ENCODE measurements at regions not wholly inside any gene's neighbourhood (a gene's known extent, or its start where the extent isn't known, plus 50 kb on each side); places are given as distances from the start of the nearest gene placed in this dataset.

DNA sequence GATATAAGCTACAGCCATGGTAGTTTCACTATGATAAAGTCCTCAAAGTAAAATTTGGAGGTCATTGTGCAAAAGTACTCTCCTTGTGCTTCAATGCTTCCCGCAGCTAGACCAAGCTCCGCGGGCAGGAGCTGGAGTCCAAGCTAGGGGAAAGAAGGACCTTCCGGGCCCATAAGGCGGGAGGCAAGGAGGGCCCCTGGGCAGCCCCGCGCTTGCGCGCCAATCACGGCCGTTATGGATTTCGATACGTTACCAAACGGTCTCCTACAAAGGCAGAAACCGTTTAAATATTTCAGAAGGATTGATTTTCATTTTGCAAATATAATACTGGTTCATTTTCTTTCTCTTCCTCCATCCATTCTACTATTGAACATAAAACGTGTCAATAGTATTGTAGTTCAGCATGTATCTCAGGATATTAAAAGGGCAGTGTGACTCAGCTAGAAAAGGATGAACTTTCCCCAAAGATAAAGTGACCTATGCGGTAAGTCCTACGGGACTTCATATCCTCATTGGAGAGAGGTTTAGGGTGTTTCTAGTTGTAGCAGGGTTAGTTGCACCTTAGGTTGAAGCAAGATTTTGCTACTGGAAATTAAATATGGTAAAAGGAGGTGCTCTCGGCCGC lies 128.0 kb downstream of the KIF20B start:
- H3K27ac Mint-ChIP-seq, result no peak overlapping the region
- CTCF ChIA-PET, result interaction anchor here (1.5 kb wide), 1 partner anchor 16 kb away, joined by 3 read pairs; no protein-coding TSS in a partner anchor
- H3K4me3 Mint-ChIP-seq, result no peak overlapping the region
- H3K9me3 Mint-ChIP-seq, result peaks cover 3% of the 10 kb centered on the region
- peaks cover 7% of the 10 kb centered on the region for H3K27me3 Mint-ChIP-seq
- DNase-seq, result no peak
- no peaks in the 10 kb centered on the region for H3K4me1 Mint-ChIP-seq
- H3K36me3 Mint-ChIP-seq (ENCODE audit: low read depth), result no peaks in the 10 kb centered on the region
- POLR2A ChIA-PET, result no interaction called here

DNA sequence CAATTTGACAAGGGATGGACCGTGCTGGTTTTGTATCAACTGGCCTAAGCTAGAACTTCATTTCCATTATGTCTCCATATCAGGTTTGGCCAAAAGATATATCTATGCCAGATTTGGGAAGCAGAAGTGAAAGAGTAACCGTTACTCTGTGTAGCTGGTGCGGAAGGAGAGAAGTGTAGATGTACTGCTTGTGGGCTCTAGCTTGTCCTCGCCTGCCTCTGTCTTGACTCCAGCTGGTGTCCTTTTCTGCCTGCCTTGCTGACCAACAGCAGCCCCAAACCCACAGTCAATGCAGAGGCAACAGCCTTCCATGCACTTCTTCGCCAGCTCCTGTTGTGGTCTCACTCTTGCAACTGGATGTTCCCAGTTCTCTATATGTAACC lies 128.5 kb downstream of the KIF20B start:
- Mint-ChIP-seq H3K4me1 (no peaks in the 10 kb centered on the region), H3K27ac (no peak overlapping the region), H3K27me3 (peaks cover 7% of the 10 kb centered on the region), H3K4me3 (no peak overlapping the region), H3K36me3 (ENCODE audit: low read depth) (no peaks in the 10 kb centered on the region), H3K9me3 (peaks cover 3% of the 10 kb centered on the region)
- DNase-seq, result no peak
- ChIA-PET POLR2A (no interaction called here), CTCF (interaction anchor here (1.5 kb wide), 1 partner anchor 15 kb away, joined by 3 read pairs; no protein-coding TSS in a partner anchor)

GRCh38 chr10:89830624-89831023 lies 129.2 kb downstream of the KIF20B start:
- Mint-ChIP-seq H3K27ac (no peak overlapping the region), H3K4me1 (no peaks in the 10 kb centered on the region), H3K4me3 (no peak overlapping the region), H3K9me3 (peaks cover 3% of the 10 kb centered on the region), H3K36me3 (ENCODE audit: low read depth) (no peaks in the 10 kb centered on the region), H3K27me3 (peaks cover 7% of the 10 kb centered on the region)
- ChIA-PET CTCF (interaction anchor here (1.5 kb wide), 1 partner anchor 14 kb away, joined by 3 read pairs; no protein-coding TSS in a partner anchor), POLR2A (no interaction called here)
- no peak for DNase-seq

- DNase-seq, result no peak
- Mint-ChIP-seq H3K27ac (peak overlapping the region; percentile 84), H3K9me3 (peaks cover 3% of the 10 kb centered on the region), H3K4me1 (peaks cover 14% of the 10 kb centered on the region), H3K36me3 (ENCODE audit: low read depth) (no peaks in the 10 kb centered on the region), H3K4me3 (peak overlapping the region; percentile 74), H3K27me3 (peaks cover 10% of the 10 kb centered on the region)
- CTCF ChIA-PET, result no interaction called here
- POLR2A ChIA-PET, result no interaction called here
Measured at GRCh38 chr10:89836840-89837164, 135.4 kb downstream of the KIF20B start.

- peaks cover 14% of the 10 kb centered on the region for H3K4me1 Mint-ChIP-seq
- DNase-seq, result peak; percentile 24
- H3K27me3 Mint-ChIP-seq, result peaks cover 10% of the 10 kb centered on the region
- no peaks in the 10 kb centered on the region for H3K36me3 Mint-ChIP-seq (ENCODE audit: low read depth)
- CTCF ChIA-PET, result no interaction called here
- H3K9me3 Mint-ChIP-seq, result peaks cover 3% of the 10 kb centered on the region
- peak overlapping the region; percentile 74 for H3K4me3 Mint-ChIP-seq
- H3K27ac Mint-ChIP-seq, result peak overlapping the region; percentile 84
- POLR2A ChIA-PET, result no interaction called here
Measured at GRCh38 chr10:89837165-89838043, 136.0 kb downstream of the KIF20B start.

DNA sequence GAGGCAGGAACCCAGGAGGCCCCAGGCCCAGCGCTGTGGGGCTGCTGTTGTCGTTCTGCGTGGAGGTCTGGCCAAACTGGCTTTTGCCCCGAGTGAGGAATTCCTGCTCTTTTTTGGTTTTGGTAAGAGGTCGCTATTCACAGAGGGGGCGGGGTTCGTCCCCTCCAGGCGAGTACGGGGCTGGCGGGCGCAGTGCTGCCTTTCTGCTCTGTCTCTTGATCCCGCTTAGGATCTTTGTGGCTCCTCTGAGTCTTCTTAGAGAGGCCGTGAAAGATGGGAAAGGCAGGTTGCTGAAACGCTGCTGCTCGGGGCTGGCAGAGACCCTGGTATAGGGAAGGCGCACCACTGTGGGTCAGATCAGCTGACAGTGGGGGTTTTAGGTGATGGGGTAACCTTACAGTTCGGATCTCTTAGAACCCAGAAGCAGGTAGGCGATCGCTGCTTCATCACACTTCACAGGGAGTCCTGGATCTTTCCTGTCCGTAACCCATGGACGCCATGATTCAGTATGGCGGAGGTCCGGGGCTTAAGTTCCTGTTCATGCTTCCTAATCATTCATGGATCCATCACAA lies 136.7 kb downstream of the KIF20B start:
- ChIA-PET CTCF (no interaction called here), POLR2A (no interaction called here)
- H3K27ac Mint-ChIP-seq, result peak overlapping the region; percentile 60
- peaks cover 10% of the 10 kb centered on the region for H3K27me3 Mint-ChIP-seq
- peak overlapping the region; percentile 74 for H3K4me3 Mint-ChIP-seq
- H3K4me1 Mint-ChIP-seq, result peaks cover 14% of the 10 kb centered on the region
- no peaks in the 10 kb centered on the region for H3K36me3 Mint-ChIP-seq (ENCODE audit: low read depth)
- peaks cover 3% of the 10 kb centered on the region for H3K9me3 Mint-ChIP-seq
- no peak for DNase-seq

GRCh38 chr10:89845541-89846280 lies 144.3 kb downstream of the KIF20B start:
- no peak overlapping the region for H3K4me3 Mint-ChIP-seq
- ChIA-PET POLR2A (no interaction called here), CTCF (interaction anchor here (0.6 to 1.0 kb wide), 3 partner anchors 13 to 131 kb away, joined by 3 read pairs; no protein-coding TSS in a partner anchor)
- H3K9me3 Mint-ChIP-seq, result no peaks in the 10 kb centered on the region
- H3K27me3 Mint-ChIP-seq, result peaks cover 5% of the 10 kb centered on the region
- no peak overlapping the region for H3K27ac Mint-ChIP-seq
- H3K36me3 Mint-ChIP-seq (ENCODE audit: low read depth), result no peaks in the 10 kb centered on the region
- peaks cover 2% of the 10 kb centered on the region for H3K4me1 Mint-ChIP-seq
- DNase-seq, result no peak

- DNase-seq, result no peak
- Mint-ChIP-seq H3K4me1 (peaks cover 2% of the 10 kb centered on the region), H3K9me3 (no peaks in the 10 kb centered on the region), H3K27me3 (peaks cover 5% of the 10 kb centered on the region), H3K4me3 (no peak overlapping the region), H3K36me3 (ENCODE audit: low read depth) (no peaks in the 10 kb centered on the region), H3K27ac (no peak overlapping the region)
- POLR2A ChIA-PET, result no interaction called here
- CTCF ChIA-PET, result interaction anchor here (0.6 kb wide), 1 partner anchor 64 kb away, joined by 4 read pairs; no protein-coding TSS in a partner anchor
Measured at GRCh38 chr10:89846281-89846630, 144.9 kb downstream of the KIF20B start.

GRCh38 chr10:89846786-89847185 lies 145.4 kb downstream of the KIF20B start:
- POLR2A ChIA-PET, result no interaction called here
- no peak overlapping the region for H3K4me3 Mint-ChIP-seq
- CTCF ChIA-PET, result interaction anchor here (0.5 to 0.6 kb wide), 2 partner anchors 64 to 120 kb away, joined by 3 to 4 read pairs; no protein-coding TSS in a partner anchor
- peaks cover 2% of the 10 kb centered on the region for H3K4me1 Mint-ChIP-seq
- H3K36me3 Mint-ChIP-seq (ENCODE audit: low read depth), result no peaks in the 10 kb centered on the region
- no peak for DNase-seq
- H3K27ac Mint-ChIP-seq, result no peak overlapping the region
- no peaks in the 10 kb centered on the region for H3K9me3 Mint-ChIP-seq
- peaks cover 5% of the 10 kb centered on the region for H3K27me3 Mint-ChIP-seq

- no peaks in the 10 kb centered on the region for H3K4me1 Mint-ChIP-seq
- H3K9me3 Mint-ChIP-seq, result no peaks in the 10 kb centered on the region
- H3K36me3 Mint-ChIP-seq (ENCODE audit: low read depth), result no peaks in the 10 kb centered on the region
- H3K27me3 Mint-ChIP-seq, result no peaks in the 10 kb centered on the region
- no peak overlapping the region for H3K27ac Mint-ChIP-seq
- CTCF ChIA-PET, result no interaction called here
- no peak for DNase-seq
- POLR2A ChIA-PET, result no interaction called here
- no peak overlapping the region for H3K4me3 Mint-ChIP-seq
Measured at GRCh38 chr10:89852872-89853271, 151.5 kb downstream of the KIF20B start.

- no peak overlapping the region for H3K27ac Mint-ChIP-seq
- DNase-seq, result no peak
- CTCF ChIA-PET, result no interaction called here
- no peaks in the 10 kb centered on the region for H3K27me3 Mint-ChIP-seq
- H3K36me3 Mint-ChIP-seq (ENCODE audit: low read depth), result no peaks in the 10 kb centered on the region
- H3K4me3 Mint-ChIP-seq, result no peak overlapping the region
- no peaks in the 10 kb centered on the region for H3K4me1 Mint-ChIP-seq
- POLR2A ChIA-PET, result no interaction called here
- H3K9me3 Mint-ChIP-seq, result no peaks in the 10 kb centered on the region
Measured at GRCh38 chr10:89853781-89854191, 152.4 kb downstream of the KIF20B start.

GRCh38 chr10:89857431-89858042 lies 156.1 kb downstream of the KIF20B start:
- no peaks in the 10 kb centered on the region for H3K27me3 Mint-ChIP-seq
- no peak for DNase-seq
- H3K27ac Mint-ChIP-seq, result no peak overlapping the region
- no peaks in the 10 kb centered on the region for H3K9me3 Mint-ChIP-seq
- ChIA-PET CTCF (no interaction called here), POLR2A (no interaction called here)
- no peak overlapping the region for H3K4me3 Mint-ChIP-seq
- no peaks in the 10 kb centered on the region for H3K36me3 Mint-ChIP-seq (ENCODE audit: low read depth)
- peaks cover 16% of the 10 kb centered on the region for H3K4me1 Mint-ChIP-seq
